KBM-7 (cell line): ENCODE measurements at regions not wholly inside any gene's neighbourhood (a gene's known extent, or its start where the extent isn't known, plus 50 kb on each side); places are given as distances from the start of the nearest gene placed in this dataset.

Source experiments
- DNase-seq: peaks from one replicate; pipeline ENCODE4 v3.0.0-alpha.2; 2015
- in situ Hi-C: fragments of 300-500 bp; cut with MboI; formaldehyde crosslinking; loops from 2 replicates; pipeline ENCODE4 v1.14.3; 2020; ENCODE audit warnings: low sequenced_read_pairs, low pct_unique_long_range_greater_than_20kb, mixed read lengths

DNA sequence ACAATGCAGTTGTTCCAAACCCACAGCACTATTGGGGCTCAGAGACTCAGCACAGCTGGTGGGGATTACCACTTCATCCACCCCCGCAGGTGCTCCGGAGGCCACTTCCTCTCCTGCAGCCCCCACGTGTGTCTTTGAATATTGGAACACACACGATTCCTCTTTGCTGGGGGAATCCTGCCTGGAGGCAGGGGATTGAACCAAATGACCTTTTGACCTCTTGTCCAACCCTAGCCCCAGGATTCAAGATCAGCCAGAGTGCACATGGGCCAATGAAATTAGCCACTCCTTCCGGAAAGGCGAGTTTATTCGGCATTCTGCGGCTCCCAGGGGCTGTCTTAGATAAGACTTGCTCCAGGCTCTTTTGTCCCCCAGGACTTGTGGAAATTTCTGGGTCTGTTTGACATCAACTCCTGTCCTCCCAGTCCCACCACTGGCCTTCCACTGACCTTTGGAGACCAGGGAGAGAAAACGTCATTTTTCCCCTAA lies 350.2 kb downstream of the FOXL1 start:
- in situ Hi-C loops, result no loop called here
- no peak for DNase-seq

DNA sequence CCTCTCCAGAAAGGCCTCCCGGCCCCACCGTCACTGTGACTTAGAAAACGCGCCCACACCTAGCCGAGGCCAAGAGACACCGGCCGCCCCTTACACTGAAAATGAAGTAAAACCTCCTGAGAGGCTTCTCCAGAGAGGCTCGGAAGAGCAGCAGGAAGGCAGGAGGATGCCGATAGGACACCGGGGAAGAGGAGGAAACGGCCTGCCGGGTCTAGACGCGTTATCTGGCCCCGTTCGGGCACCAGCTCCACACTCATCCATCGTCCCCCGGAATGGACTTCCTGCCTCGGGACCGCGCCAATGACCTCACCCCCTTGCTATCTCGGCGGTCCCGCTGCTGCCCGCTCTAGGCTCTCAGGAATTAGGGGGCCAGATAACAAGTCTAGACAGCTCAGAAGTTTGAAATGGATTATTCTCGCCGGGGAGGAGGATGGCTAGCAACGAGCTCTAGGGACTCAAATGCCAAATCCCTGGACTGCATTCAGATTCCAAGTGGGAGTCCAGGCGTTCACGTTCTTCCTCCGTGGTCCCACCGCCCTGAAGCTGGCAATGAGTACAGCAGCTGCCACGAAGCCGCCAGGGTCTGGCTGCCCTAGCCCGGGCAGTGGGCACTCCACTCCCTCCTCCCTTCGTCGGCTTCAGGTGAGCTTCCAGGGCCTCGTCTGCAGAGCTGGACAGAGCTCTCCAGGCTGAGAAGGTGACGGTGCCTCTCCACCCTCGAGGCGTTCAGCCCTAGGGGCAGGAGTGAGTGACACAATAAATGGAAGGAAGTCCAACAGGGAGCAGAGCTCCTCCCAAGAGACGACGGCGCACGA lies 350.9 kb downstream of the FOXL1 start:
- in situ Hi-C loops, result no loop called here
- DNase-seq, result no peak

DNA sequence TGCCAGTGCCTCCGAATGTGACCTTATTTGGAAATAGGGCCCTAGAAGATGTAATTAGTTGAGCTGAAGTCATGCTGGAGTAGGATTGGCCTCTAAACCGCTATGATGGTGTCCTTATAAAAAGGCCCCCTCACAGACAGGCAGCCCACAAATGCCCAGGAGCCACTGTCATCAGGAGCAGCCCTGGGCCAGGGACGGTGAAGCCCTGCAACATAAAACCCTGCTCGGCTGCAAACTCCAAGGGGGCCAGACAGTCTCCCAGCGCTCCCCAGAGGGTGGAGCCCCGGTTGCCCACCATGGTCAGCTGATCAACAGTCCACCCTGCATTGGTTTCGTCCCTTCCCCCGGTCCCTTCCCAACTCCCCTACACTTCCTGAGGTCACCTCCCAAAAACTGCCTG lies 351.7 kb downstream of the FOXL1 start:
- DNase-seq, result no peak
- in situ Hi-C loops, result no loop called here

DNA sequence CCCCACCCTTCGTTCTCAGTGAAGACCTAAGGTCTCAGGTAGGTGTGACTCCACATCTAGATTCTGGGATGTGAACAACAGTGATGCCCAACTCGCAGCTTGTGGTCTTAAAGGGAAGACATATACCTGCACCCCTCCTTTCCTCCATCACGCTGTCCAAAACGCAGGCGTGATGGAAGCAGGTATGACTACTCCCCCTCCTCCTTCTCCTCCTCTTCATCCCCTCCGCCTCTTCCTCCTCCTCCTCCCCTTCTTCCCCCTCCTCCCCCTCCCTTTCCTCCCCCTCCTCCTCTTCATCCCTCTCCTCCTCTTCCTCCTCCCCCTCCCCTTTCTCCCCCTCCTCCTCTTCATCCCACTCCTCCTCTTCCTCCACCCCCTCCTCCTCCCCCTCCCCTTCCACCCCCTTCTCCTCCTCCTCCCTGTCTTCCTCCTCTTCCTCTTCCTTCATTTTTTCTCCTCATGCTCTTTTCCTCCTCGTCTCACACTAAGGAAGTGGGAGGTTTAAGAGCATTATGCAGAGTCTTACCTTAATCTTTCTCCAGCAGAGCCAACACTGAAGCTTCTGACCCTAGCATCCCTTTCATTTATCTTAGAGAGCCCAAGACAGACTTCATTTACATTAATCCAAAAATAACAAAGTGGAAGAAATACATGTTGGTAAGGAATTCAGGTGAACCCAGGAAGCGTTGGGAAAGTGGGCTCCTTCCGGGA lies 352.5 kb downstream of the FOXL1 start:
- no peak for DNase-seq
- in situ Hi-C loops, result no loop called here

DNA sequence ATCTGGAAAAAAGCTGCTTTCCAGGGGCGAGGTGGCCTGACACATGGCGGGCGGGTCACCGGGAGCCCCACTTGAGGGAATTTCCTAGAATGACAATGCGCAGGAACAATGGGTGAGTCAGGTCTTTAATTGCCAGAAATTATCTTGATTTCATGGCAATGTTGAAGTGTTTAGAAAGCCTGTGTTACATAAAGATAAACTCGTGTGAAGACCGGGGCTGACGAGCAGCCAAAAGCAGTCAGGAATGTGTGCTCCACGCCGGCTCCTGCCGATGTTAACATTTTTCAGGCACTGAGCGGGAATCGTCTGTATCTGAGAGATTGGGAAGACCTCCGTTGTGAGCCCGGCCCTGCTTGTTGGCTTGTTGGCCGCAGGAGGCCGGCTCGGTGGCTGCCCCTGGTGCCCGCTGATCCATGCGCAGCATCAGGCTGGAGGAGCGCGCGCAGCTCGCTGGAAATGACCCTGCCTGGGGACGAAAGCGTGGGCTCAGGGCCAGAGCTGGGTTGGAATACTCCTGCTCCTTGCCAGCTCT lies 353.1 kb downstream of the FOXL1 start:
- DNase-seq, result no peak
- in situ Hi-C loops, result no loop called here

DNA sequence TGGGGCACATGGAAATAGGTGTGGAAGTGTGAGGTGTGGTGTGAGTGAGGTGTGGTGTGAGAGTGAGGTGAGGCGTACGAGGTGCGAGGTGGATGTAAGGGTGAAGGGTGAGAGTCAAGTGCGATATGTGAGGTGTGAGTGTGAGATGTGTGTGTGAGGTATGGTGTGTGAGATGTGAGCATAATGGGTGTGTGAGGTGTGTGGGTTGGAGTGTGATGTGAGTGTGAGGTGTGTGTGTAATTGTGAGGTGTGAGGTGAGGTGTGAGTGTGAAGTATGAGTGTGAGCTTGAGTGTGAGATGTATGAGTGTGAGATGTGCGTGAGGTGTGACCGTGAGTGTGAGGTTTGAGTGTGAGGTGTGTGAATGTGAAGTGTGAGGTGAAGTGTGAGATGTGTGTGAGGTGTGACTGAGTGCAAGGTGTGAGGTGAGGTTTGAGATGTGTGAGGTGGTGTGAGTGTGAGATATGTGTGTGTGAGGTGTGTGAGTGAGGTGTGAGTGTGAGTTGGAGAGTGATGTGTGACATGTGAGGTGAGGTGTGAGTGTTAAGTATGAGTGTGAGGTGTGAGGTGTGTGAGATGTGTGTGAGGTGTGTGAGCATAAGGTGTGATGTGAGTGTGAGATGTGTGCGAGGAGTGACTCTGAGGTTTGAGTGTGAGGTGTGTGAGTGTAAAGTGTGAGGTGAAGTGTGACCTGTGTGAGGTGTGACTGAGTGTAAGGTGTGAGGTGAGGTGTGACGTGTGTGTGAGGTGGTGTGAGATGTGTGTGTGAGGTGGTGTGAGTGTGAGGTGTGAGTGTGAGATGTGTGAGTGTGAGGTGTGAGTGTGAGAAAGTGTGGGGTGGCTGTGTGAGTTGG lies 354.0 kb downstream of the FOXL1 start:
- DNase-seq, result no peak
- in situ Hi-C loops, result no loop called here

DNA sequence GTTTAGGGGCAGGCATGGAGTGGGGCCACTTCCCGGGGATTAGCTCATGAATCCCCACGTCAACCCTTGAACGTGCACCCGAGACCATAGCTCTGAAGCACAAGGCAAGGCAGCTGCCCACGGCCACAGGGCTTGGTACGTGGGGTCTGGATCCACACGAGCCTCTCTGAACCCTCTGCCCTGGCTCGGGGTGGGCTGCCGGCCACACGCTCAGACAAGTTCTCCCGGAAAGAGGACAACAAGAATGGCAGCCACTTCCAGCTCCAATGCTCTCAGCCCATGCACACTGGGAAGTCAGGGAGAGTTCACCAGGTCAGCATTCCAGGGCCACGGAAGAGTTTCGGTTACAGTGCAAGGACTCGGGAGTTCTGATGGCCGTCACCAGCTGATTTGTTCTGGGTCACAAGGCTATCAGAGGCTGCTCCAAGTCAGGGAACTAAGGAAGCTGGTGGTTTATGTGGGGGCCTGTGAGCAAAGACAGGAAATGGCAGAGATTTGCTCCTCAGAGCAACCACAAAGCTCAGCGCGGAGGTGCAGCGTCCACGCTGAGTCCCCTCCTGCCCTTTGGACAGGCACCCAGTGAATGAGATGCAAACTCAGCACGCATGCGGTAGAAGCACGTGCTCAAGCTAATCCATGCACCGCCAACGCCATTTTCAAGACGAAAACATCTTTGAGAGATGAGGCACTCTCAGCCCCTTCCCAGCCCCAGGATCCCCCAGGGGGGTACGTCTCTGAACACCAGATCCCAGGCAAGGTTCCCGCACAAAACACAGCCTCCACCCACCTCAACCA lies 356.4 kb downstream of the FOXL1 start:
- in situ Hi-C loops, result no loop called here
- no peak for DNase-seq

DNA sequence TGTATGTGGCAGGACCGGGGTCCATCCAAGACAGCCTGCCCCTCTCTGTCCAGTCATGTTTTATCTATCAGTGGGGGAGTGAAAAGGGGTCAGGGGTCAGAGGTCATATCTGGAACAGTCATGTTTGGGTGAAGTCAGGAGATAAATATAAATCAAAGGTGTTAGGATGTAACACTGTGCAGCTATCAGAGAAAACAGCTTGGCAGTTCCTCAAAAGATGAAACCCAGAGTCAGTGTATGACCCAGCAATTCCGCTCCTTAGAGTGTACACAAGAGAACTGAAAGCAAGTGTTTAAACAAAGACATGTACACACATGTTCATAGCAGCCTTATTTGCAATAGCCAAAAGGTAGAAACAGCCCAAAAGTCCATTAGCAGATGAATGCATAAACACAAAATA lies 361.3 kb downstream of the FOXL1 start:
- DNase-seq, result no peak
- in situ Hi-C loops, result no loop called here

DNA sequence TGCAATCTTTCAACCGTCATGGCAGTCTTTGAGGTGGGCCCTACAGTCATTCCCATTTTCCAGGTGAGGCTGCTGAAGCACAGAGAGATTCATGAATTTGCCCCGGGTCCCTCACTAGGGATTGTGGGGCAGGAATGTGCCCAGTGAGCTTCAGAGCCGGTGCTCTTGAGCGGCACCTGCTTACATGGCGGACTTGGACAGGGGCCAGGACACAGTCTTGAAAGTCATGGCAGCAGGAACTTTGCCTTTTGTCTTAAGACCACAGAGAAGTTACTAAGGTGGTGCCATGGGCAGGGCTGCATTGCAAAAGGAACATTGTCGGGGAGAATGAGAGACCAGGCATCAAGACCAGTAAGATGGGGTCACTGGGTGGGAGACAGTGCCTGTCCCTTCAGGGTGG lies 363.4 kb downstream of the FOXL1 start:
- in situ Hi-C loops, result no loop called here

DNA sequence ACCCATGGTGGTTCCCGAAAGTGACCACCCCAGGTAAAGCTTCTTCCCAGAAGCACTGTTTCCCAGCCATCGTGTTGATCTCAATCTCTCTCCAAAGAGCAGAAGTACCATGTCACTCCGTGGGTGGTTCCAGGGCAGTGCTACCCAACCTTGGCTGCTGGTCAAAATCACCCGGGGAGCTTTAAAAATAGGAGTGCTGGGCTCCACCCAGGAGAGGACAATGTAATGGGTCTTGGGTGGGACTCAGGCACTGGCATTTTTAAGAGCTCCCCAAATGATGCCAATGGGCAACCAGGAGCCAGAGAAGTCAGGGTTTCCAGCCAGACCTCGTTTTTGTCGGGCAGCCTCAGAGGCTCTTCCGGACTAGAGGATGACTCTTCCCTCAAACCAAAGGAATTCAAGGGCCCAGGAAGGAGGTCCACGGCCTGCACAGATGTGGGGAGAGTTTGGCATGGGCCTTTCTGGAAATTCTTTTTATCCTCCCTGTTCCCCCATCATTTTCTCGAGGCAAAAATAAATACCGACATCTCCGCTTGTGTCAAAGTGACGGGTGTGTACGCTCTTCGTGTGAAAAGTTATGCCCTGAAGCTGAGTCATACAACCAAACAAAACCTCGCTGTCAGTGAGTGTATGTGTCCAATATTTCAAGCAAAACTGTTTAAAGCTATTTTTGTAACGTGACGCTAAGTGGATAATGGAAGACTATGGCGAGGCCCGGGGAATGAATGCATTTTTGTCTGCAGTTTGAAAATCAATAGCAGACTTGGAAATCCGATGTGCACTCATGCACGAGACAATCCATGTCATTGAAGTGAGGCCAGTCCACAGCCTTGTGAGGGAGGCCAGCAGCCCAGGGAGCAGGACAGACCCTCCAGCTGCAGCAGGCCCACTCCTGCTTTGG lies 364.1 kb downstream of the FOXL1 start:
- in situ Hi-C loops, result no loop called here
- DNase-seq, result no peak

More for the DNA sequence above, 363.4 kb downstream of the FOXL1 start:
- DNase-seq, result no peak

DNA sequence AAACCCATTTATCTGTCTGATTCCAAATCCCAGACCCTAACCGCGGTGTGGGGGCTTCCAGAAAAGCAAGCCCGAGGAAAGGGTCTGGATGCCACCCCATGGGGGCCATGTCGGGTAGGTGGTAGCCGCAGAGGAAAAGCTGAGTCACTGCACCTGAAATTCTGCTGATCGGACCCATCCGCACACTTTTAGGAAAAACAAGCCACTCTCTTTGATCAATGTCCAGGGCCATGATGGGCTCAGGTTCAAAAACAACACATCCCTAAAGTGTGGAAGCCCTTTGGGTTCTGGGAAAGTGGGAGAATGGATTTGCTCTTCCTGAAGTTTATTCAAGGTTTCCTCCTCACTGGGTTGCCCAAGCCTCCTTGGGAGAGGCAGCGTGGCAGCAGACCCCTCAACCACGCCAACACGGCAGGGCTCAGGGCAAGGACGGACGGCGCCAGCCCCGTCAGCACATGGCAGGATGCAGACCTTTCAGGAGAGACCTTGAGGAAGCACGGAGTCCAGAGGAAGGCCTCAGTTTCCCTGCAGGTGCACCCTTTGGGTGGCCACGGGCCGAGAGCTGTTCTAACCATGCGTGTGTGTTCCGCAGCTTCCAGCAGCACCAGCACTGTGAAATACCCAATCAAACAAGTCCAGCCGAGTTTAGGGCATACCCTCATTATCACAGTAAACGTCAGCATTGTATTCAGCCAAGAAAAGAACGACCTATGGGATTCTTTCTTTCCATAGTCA lies 367.0 kb downstream of the FOXL1 start:
- in situ Hi-C loops, result no loop called here
- DNase-seq, result no peak

DNA sequence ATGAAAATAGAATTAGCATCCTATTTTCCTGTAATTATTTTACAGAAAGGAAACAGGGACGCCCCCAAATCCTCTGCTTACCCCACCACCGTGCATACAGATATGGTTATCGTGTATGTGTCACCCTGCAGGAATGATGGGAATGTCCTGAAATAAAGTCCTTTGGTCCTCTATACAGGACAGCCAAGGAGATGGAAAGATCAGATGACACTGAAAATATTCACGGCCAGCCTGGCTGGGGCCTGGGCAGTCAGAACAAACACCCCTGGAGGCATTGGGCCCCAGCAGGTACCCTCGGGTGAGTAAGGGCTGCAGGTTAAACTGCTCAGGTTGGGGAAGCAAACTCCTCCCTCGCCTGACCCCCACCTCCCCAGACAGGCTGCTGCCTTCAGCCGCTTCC lies 368.0 kb downstream of the FOXL1 start:
- in situ Hi-C loops, result no loop called here
- no peak for DNase-seq

DNA sequence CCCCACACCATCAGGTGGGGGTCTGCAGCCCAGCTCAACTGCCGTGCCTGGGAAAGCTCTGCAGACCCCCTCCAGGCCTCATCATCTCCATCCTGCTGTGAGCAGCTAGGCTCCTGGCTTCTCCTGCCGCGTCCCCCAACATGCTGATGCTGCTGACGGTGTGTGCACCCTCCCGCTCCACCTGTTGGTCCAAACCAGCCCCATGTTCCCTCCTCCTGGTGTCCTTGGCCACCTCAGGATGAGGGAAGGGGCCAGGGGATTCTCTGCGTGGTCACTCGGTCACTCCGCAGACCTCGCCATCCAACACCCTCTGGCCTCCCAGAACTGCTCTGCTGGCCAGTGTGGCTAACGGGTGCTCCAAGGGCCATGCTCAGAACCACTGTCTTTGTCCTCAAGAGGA lies 368.6 kb downstream of the FOXL1 start:
- in situ Hi-C loops, result no loop called here
- no peak for DNase-seq

DNA sequence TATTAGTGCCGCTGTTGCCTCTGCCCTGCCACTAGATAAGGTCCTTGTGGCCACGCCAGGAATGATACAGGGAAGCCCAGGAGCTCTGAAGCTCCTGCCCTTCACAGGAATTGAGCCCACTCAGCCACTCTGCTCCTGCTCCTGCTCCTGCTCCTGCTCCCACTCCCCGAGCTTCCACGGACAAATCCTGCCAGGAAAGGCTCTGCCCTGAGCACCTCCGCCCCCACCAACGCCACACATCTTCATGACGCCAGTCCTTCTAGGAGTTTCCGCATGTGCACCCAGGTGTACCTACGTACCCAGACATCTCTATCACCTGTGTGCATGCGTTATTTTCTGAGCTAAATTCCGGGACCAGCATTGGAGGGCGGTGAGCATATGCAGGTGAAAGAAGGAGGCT lies 369.1 kb downstream of the C16orf95 start:
- in situ Hi-C loops, result no loop called here
- DNase-seq, result no peak

DNA sequence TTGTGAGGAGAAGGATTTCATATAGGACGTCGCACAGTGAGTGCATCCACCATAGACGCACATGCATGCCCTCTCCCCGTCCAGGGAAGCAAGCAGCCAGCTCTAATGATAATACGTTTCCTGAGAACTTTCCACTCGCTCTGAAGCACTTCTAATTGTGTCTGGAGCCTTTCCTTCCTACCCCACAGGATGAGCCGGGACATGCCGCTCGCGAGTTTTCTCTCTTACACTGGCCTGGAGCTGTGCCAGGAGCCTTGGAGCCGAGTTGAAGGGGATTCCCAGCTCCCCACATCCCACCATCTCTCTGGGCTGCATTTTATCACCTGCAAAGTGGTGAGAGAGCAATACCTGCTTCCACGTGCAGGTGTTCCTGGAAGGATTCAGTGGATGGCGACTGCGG lies 368.1 kb downstream of the C16orf95 start:
- in situ Hi-C loops, result no loop called here

DNA sequence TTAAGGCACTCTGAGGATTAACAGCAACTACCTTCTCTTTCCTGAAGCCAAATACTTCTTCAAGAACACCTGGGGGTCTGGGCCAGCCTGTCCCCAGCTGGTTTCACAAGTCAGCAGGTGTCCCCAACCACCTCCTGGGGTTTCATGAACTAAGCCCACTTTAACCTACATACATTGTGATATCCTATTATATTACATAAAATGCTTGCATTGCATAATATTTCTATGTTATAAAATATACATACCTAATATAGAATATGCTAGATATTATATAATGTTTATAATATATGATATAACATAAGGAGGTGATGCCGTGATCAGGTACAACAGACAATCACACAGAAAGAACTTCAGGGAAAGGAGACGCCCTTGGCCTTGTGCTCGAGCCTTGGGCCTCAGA lies 367.6 kb downstream of the C16orf95 start:
- no peak for DNase-seq
- in situ Hi-C loops, result no loop called here

More for the DNA sequence above, 368.1 kb downstream of the C16orf95 start:
- no peak for DNase-seq
